K562 (cell line): ENCODE measurements at regions not wholly inside any gene's neighbourhood (a gene's known extent, or its start where the extent isn't known, plus 50 kb on each side); places are given as distances from the start of the nearest gene placed in this dataset.

Experiments
- ELF1 ChIP-seq: fragments of 200-800 bp; sonication (Bioruptor generic); IDR thresholded peaks from 2 replicates; pipeline ENCODE4 v1.6.1; 2016; ENCODE audit warnings: missing genetic modification characterization, missing compliant biosample characterization
- FOXM1 ChIP-seq, 2 experiments: fragments of 450-650 bp in 1 of 2; sonication (generic) in 1 of 2; formaldehyde crosslinking in 1 of 2; IDR thresholded peaks; 2 replicates each; pipeline versions ENCODE4 v1.6.1 to v1.9.0; 2017 to 2022; ENCODE audit warnings: low read depth in 2 of 2, mild to moderate bottlenecking in 2 of 2, missing genetic modification reagents in 1 of 2, moderate library complexity in 1 of 2
- TCF3 ChIP-seq: sonication (generic); formaldehyde crosslinking; IDR thresholded peaks from 2 replicates; pipeline ENCODE4 v1.4.0; 2020; ENCODE audit warnings: mild to moderate bottlenecking, missing genetic modification reagents

DNA sequence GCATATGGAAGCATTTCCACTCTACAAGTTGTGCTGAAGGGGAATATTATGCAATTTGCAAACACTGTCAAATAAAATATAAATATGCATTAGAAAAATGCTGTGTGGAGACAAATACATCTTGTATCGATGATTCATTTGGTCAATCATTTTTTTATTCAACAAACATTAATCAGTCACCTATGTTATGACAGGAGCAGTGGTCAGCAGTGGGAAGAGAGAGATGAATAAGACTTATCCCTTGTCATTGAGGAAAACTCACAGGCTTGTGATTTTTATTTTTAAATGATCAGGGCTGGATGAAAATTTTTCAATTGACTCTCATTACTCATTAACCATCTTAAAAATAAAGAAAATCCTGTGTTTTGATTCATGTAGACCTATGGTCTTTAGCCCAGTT is 574.1 kb downstream of the ACTL7B start:
- TF ChIP-seq TCF3 (CRISPR knock-in tag) (no peak), ELF1 (tag) (no peak), FOXM1 (IDR thresholded peaks at IDR 0.05; ENCODE audit: low read depth) (no peak), FOXM1 (CRISPR knock-in tag; IDR thresholded peaks at IDR 0.05; ENCODE audit: low read depth) (no peak)
